SK-N-SH (cell line): ENCODE measurements at regions not wholly inside any gene's neighbourhood (a gene's known extent, or its start where the extent isn't known, plus 50 kb on each side); places are given as distances from the start of the nearest gene placed in this dataset.

Experiments used
- CTCF ChIA-PET: fragments of 300-600, 350-600 bp; formaldehyde crosslinking; extraction: SDS; loops from one replicate; lab custom pipeline; 2021; lab: Yijun Ruan, JAX
- POLR2A ChIA-PET: fragments of 350-600 bp; sonication (Branson Sonifier 250); formaldehyde crosslinking; extraction: SDS; loops from one replicate; lab custom pipeline; 2020; ENCODE audit warnings: antibody characterized with exemption, inconsistent platforms; lab: Yijun Ruan, JAX
- DNase-seq: peaks from one replicate; pipeline ENCODE4 v3.0.0; 2012
- H2AFZ ChIP-seq: fragments of 200-600 bp; sonication (generic); 2 replicates; pipeline ENCODE4 v1.8.1; 2016; ENCODE audit warnings: antibody characterized with exemption, mild to moderate bottlenecking, low read depth
- H3F3A ChIP-seq: fragments of 200-600 bp; sonication (generic); replicated peaks from 2 replicates; pipeline ENCODE3; 2016; ENCODE audit warnings: antibody characterized with exemption, mild to moderate bottlenecking; ENCODE audit not compliant: insufficient read depth
- H3K27ac ChIP-seq, 2 experiments: fragments of 200-500 bp in 1 of 2; fragments of 200-600 bp in 1 of 2; sonication (Bioruptor generic) in 1 of 2; sonication (generic), shearing (Covaris generic) in 1 of 2; 2 replicates each; pipeline versions ENCODE4 v1.5.1 to v1.6.1; 2014 to 2016; ENCODE audit warnings: low read depth in 2 of 2, inconsistent platforms in 1 of 2, low read length in 1 of 2, mild to moderate bottlenecking in 1 of 2, mixed read lengths in 1 of 2
- H3K27me3 ChIP-seq: fragments of 200-600 bp; sonication (generic), shearing (Covaris generic); 2 replicates; pipeline ENCODE4 v1.6.1; 2016; ENCODE audit warnings: mixed run types; ENCODE audit not compliant: insufficient read depth
- H3K36me3 ChIP-seq, 2 experiments: fragments of 200-500 bp in 1 of 2; fragments of 200-600 bp in 1 of 2; sonication (Bioruptor generic) in 1 of 2; sonication (generic) in 1 of 2; replicated peaks in 1 of 2; 2 replicates each; pipeline versions ENCODE3 to v1.5.1; 2014 to 2016; ENCODE audit warnings: low read length in 1 of 2, mild to moderate bottlenecking in 1 of 2; ENCODE audit not compliant: insufficient read depth in 2 of 2, control insufficient read depth in 1 of 2
- H3K4me1 ChIP-seq, 2 experiments: fragments of 200-500 bp in 1 of 2; fragments of 200-600 bp in 1 of 2; sonication (Bioruptor generic) in 1 of 2; sonication (generic), shearing (Covaris generic) in 1 of 2; 2 replicates each; pipeline versions ENCODE4 v1.5.1 to v1.6.1; 2014 to 2016; ENCODE audit warnings: low read depth in 1 of 2, low read length in 1 of 2, mixed run types in 1 of 2; ENCODE audit not compliant: insufficient read depth in 2 of 2, control insufficient read depth in 1 of 2
- H3K4me2 ChIP-seq: fragments of 200-600 bp; sonication (generic), shearing (Covaris generic); 2 replicates; pipeline ENCODE4 v1.6.1; 2017; ENCODE audit warnings: mixed run types
- H3K4me3 ChIP-seq, 2 experiments: fragments of 200-500 bp in 1 of 2; fragments of 200-600 bp in 1 of 2; sonication (Bioruptor generic) in 1 of 2; sonication (generic), shearing (Covaris generic) in 1 of 2; 2 replicates each; pipeline versions ENCODE4 v1.5.1 to v1.8.1; 2014 to 2016; ENCODE audit warnings: low read depth in 2 of 2, inconsistent platforms in 1 of 2, low read length in 1 of 2, mild to moderate bottlenecking in 1 of 2, mixed read lengths in 1 of 2, moderate library complexity in 1 of 2
- H3K79me2 ChIP-seq: fragments of 200-600 bp; sonication (generic); 2 replicates; pipeline ENCODE4 v1.8.1; 2017; ENCODE audit warnings: mild to moderate bottlenecking; ENCODE audit not compliant: insufficient read depth
- H3K9ac ChIP-seq: fragments of 200-600 bp; sonication (generic); 2 replicates; pipeline ENCODE4 v1.6.1; 2017; ENCODE audit warnings: mixed run types
- H3K9me2 ChIP-seq: fragments of 200-600 bp; sonication (generic); 2 replicates; pipeline ENCODE4 v1.6.1; 2017; ENCODE audit warnings: mixed run types
- H3K9me3 ChIP-seq: fragments of 200-600 bp; sonication (generic); 2 replicates; pipeline ENCODE4 v1.6.1; 2017; ENCODE audit warnings: mixed run types, mild to moderate bottlenecking, moderate library complexity
- H4K20me1 ChIP-seq: fragments of 200-600 bp; sonication (generic); 2 replicates; pipeline ENCODE4 v1.6.1; 2017; ENCODE audit warnings: mild to moderate bottlenecking, mixed run types; ENCODE audit not compliant: insufficient read depth
- CHD2 ChIP-seq: fragments of 150-350 bp; IDR thresholded peaks from 2 replicates; pipeline ENCODE4 v1.6.1; 2018; ENCODE audit warnings: low read length; ENCODE audit not compliant: partially characterized antibody
- FOXJ3 ChIP-seq: sonication (generic); formaldehyde crosslinking; IDR thresholded peaks from 2 replicates; pipeline ENCODE4 v1.5.1; 2020; ENCODE audit warnings: mild to moderate bottlenecking, missing genetic modification reagents
- FOXM1 ChIP-seq: IDR thresholded peaks from 2 replicates; pipeline ENCODE4 v1.4.0; 2012; ENCODE audit warnings: low read depth, mild to moderate bottlenecking
- GABPA ChIP-seq: IDR thresholded peaks from 2 replicates; pipeline ENCODE4 v1.4.0; 2012; ENCODE audit warnings: low read depth, mild to moderate bottlenecking
- GATA2 ChIP-seq: sonication (generic); formaldehyde crosslinking; IDR thresholded peaks from 2 replicates; pipeline ENCODE4 v1.5.0; 2020; ENCODE audit warnings: mild to moderate bottlenecking, missing genetic modification reagents
- JUND ChIP-seq: IDR thresholded peaks from 2 replicates; pipeline ENCODE4 v1.4.0; 2012
- RAD21 ChIP-seq: IDR thresholded peaks from 2 replicates; pipeline ENCODE4 v1.6.1; 2012; ENCODE audit warnings: mild to moderate bottlenecking, low read length
- RCOR1 ChIP-seq: fragments of 150-350 bp; IDR thresholded peaks from 2 replicates; pipeline ENCODE4 v1.6.1; 2017; ENCODE audit warnings: antibody characterized with exemption, low read length
- REST ChIP-seq: IDR thresholded peaks from 2 replicates; pipeline ENCODE4 v1.6.1; 2012; ENCODE audit warnings: mild to moderate bottlenecking, low read depth, low read length, moderate library complexity
- SMC3 ChIP-seq: IDR thresholded peaks from 2 replicates; pipeline ENCODE4 v1.6.1; 2012; ENCODE audit warnings: low read depth, low read length, improper control_type of control experiment
- TCF12 ChIP-seq: IDR thresholded peaks from 2 replicates; pipeline ENCODE4 v1.4.0; 2012
- TEAD4 ChIP-seq: IDR thresholded peaks from 2 replicates; pipeline ENCODE4 v1.4.0; 2012; ENCODE audit warnings: mild to moderate bottlenecking, borderline replicate concordance; ENCODE audit not compliant: insufficient read depth
- USF2 ChIP-seq: fragments of 150-350 bp; IDR thresholded peaks from 2 replicates; pipeline ENCODE4 v1.6.1; 2017; ENCODE audit warnings: antibody characterized with exemption, low read length, low read depth, borderline replicate concordance
- YY1 ChIP-seq: IDR thresholded peaks from 2 replicates; pipeline ENCODE4 v1.4.0; 2012; ENCODE audit warnings: low read depth, mild to moderate bottlenecking
- WGBS: methylation state at CpG from one replicate; pipeline ENCODE4 v1.1.6; 2017; ENCODE audit warnings: low lambda C conversion rate; 5-methylcytosine and 5-hydroxymethylcytosine counted together
- TF ChIP-seq, protein P1 (sequence below): fragments of 150-350 bp; IDR thresholded peaks from 2 replicates; pipeline ENCODE4 v1.6.1; 2016; ENCODE audit warnings: mild to moderate bottlenecking, low read depth, low read length
- TF ChIP-seq, protein P2 (sequence below): IDR thresholded peaks from 2 replicates; pipeline ENCODE4 v1.4.0; 2012; ENCODE audit warnings: low read depth
- TF ChIP-seq, protein P3 (sequence below): IDR thresholded peaks from 2 replicates; pipeline ENCODE4 v1.4.0; 2012; ENCODE audit warnings: low read depth, borderline replicate concordance

DNA sequence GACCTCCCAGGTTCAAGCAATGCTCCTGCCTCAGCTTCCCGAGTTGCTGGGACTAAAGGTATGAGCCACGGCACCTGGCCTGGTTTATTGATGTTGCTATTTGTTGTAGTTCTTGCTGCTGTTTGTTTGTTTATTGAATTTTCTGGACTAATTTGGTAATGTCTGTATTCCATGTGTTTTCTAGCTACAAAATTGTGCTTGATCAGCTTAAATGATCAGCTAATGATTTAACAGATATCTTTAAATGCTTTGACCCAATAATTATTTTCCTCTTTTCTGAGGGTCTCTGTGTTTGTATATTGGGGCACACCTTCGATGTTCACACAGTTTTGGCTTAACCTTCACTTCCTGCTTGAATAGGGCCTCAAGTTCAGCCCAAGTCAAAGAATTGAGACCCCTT lies 488.1 kb upstream of the HTR2C start:
- CTCF ChIA-PET, result no interaction called here
- 18% methylated on average over 3 of the region's 3 CpGs for WGBS
- no peak overlapping the region for H2AFZ ChIP-seq
- no peak overlapping the region for H3K27ac ChIP-seq
- H4K20me1 ChIP-seq, result no peaks in the 10 kb centered on the region
- H3K9me3 ChIP-seq, result no peaks in the 10 kb centered on the region
- H3K9ac ChIP-seq, result no peak overlapping the region
- H3K27me3 ChIP-seq, result no peaks in the 10 kb centered on the region; the same call in 1 of the 2 replicates
- H3K79me2 ChIP-seq, result no peaks in the 10 kb centered on the region
- TF ChIP-seq FOXM1 (no peak), RCOR1 (no peak), JUND (no peak), GABPA (no peak), TEAD4 (no peak), CHD2 (no peak), YY1 (no peak), TCF12 (no peak), GATA2 (CRISPR knock-in tag) (no peak), RAD21 (no peak), FOXJ3 (CRISPR knock-in tag) (no peak), USF2 (no peak)
- TF ChIP-seq, protein P1, sequence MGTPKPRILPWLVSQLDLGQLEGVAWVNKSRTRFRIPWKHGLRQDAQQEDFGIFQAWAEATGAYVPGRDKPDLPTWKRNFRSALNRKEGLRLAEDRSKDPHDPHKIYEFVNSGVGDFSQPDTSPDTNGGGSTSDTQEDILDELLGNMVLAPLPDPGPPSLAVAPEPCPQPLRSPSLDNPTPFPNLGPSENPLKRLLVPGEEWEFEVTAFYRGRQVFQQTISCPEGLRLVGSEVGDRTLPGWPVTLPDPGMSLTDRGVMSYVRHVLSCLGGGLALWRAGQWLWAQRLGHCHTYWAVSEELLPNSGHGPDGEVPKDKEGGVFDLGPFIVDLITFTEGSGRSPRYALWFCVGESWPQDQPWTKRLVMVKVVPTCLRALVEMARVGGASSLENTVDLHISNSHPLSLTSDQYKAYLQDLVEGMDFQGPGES, result no peak
- TF ChIP-seq, protein P2, sequence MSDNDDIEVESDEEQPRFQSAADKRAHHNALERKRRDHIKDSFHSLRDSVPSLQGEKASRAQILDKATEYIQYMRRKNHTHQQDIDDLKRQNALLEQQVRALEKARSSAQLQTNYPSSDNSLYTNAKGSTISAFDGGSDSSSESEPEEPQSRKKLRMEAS, result no peak
- TF ChIP-seq, protein P3, sequence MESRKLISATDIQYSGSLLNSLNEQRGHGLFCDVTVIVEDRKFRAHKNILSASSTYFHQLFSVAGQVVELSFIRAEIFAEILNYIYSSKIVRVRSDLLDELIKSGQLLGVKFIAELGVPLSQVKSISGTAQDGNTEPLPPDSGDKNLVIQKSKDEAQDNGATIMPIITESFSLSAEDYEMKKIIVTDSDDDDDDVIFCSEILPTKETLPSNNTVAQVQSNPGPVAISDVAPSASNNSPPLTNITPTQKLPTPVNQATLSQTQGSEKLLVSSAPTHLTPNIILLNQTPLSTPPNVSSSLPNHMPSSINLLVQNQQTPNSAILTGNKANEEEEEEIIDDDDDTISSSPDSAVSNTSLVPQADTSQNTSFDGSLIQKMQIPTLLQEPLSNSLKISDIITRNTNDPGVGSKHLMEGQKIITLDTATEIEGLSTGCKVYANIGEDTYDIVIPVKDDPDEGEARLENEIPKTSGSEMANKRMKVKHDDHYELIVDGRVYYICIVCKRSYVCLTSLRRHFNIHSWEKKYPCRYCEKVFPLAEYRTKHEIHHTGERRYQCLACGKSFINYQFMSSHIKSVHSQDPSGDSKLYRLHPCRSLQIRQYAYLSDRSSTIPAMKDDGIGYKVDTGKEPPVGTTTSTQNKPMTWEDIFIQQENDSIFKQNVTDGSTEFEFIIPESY, result no peak
- TF ChIP-seq, all 33 proteins: peak for 0
- Histone ChIP-seq H3K4me2 (no peak overlapping the region), H3F3A (no peaks in the 10 kb centered on the region), H3K9me2 (no peaks in the 10 kb centered on the region), H3K4me3 (no peak overlapping the region), H3K4me1 (no peaks in the 10 kb centered on the region), H3K36me3 (no peaks in the 10 kb centered on the region)
- POLR2A ChIA-PET, result no interaction called here
- no peak for DNase-seq

DNA sequence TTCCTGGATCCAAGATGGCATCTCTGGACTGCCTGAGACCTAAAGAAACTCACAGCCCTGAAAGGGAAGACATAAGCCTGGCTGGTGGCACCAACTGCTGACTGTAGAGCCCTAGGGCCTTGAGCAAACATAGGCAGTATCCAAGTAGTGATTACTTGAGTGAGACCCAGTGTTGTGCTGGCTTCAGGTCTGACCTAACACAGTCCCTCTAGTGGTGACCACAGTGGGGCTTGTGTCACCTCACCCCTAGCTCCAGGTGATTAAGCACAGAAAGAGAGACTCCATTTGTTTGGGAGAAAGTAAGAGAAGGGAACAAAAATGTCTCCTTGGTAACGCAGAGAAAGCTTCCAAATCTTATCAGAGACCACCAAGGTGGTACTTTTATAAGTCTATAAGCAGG lies 496.3 kb upstream of the HTR2C start:
- H3K9me3 ChIP-seq, result no peaks in the 10 kb centered on the region
- POLR2A ChIA-PET, result no interaction called here
- H3K27me3 ChIP-seq, result no peaks in the 10 kb centered on the region
- no peak overlapping the region for H3K27ac ChIP-seq
- H3F3A ChIP-seq, result no peaks in the 10 kb centered on the region
- no peaks in the 10 kb centered on the region for H3K79me2 ChIP-seq
- no peaks in the 10 kb centered on the region for H3K9me2 ChIP-seq
- no peaks in the 10 kb centered on the region for H3K4me1 ChIP-seq
- no peak overlapping the region for H3K4me2 ChIP-seq
- WGBS, result 0% methylated on average over 1 of the region's 1 CpG
- CTCF ChIA-PET, result interaction anchor here (1.1 kb wide), 1 partner anchor 19 kb away, joined by 3 read pairs; no protein-coding TSS in a partner anchor
- H3K9ac ChIP-seq, result no peak overlapping the region
- DNase-seq, result no peak
- no peaks in the 10 kb centered on the region for H3K36me3 ChIP-seq
- no peak overlapping the region for H2AFZ ChIP-seq
- H4K20me1 ChIP-seq, result no peaks in the 10 kb centered on the region
- TF ChIP-seq REST (no peak), SMC3 (no peak)
- H3K4me3 ChIP-seq, result no peak overlapping the region
